Transverse colon (tissue), 4 donors: ENCODE measurements at regions not wholly inside any gene's neighbourhood (a gene's known extent, or its start where the extent isn't known, plus 50 kb on each side); places are given as distances from the start of the nearest gene placed in this dataset.

Source experiments
- DNase-seq: peaks from one replicate; pipeline ENCODE4 v3.0.0-alpha.2; 2019
- H3K27ac ChIP-seq, 4 donors: fragments of 200-600 bp; sonication (generic); 2 replicates each; pipeline ENCODE4 v1.5.1; 2016 to 2018; ENCODE audit warnings: inconsistent platforms in 4 of 4
- H3K27me3 ChIP-seq: fragments of 200-600 bp; sonication (generic); 2 replicates; pipeline ENCODE4 v1.5.1; 2017; ENCODE audit warnings: inconsistent platforms
- H3K36me3 ChIP-seq, 4 donors: fragments of 200-600 bp; sonication (generic); 2 replicates each; pipeline ENCODE4 v1.5.1; 2017 to 2019; ENCODE audit warnings: inconsistent platforms in 4 of 4
- H3K4me1 ChIP-seq, 4 donors: fragments of 200-600 bp; sonication (generic); 2 replicates each; pipeline ENCODE4 v1.5.1; 2017 to 2020; ENCODE audit warnings: inconsistent platforms in 4 of 4
- H3K4me3 ChIP-seq, 4 donors: fragments of 200-600 bp; sonication (generic); 1 replicate in 1 of 4; 2 replicates in 3 of 4; pipeline versions ENCODE4 v1.5.1 to v1.6.1; 2017 to 2019; ENCODE audit warnings: inconsistent platforms in 4 of 4
- H3K9me3 ChIP-seq, 2 donors: fragments of 200-600 bp; sonication (generic); 2 replicates each; pipeline ENCODE4 v1.5.1; 2017 to 2019; ENCODE audit warnings: inconsistent platforms in 2 of 2
- CTCF ChIP-seq, 5 experiments: fragments of 200-600 bp in 3 of 5; fragments of 450-650 bp in 2 of 5; sonication (generic) in 3 of 5; IDR thresholded peaks; 1 replicate in 2 of 5; 2 replicates in 3 of 5; pipeline ENCODE4 v1.5.1; 2016 to 2017; ENCODE audit warnings: antibody characterized with exemption in 5 of 5, inconsistent platforms in 3 of 5, mild to moderate bottlenecking in 2 of 5, moderate library complexity in 1 of 5
- EP300 ChIP-seq: sonication (generic); formaldehyde crosslinking; IDR thresholded peaks from one replicate; pipeline ENCODE4 v1.6.1; 2017; ENCODE audit warnings: antibody characterized with exemption, low read depth
- POLR2A ChIP-seq: fragments of 450-650 bp; IDR thresholded peaks from one replicate; pipeline ENCODE4 v1.6.1; 2016; ENCODE audit warnings: antibody characterized with exemption, mild to moderate bottlenecking, moderate library complexity
- POLR2AphosphoS5 ChIP-seq, 3 donors: sonication (generic); formaldehyde crosslinking; IDR thresholded peaks; one replicate each; pipeline ENCODE4 v1.6.1; 2016; ENCODE audit warnings: antibody characterized with exemption in 3 of 3
- WGBS, 2 donors: methylation state at CpG; one replicate each; pipeline ENCODE4 v1.1.5; 2018; ENCODE audit warnings: low coverage in 1 of 2; 5-methylcytosine and 5-hydroxymethylcytosine counted together
- in situ Hi-C, 4 donors: fragments of 200-750 bp; cut with MboI; loops; one replicate each; pipeline versions ENCODE4 v1.15.0 to v1.15.1; 2017; ENCODE audit warnings: low sequenced_read_pairs in 3 of 4, low pct_ligation_motif_present in 1 of 4, low pct_unique_long_range_greater_than_20kb in 1 of 4
- intact Hi-C: fragments of 100-400 bp; cut with DNase I; formaldehyde crosslinking; loops from one replicate; pipeline ENCODE4 v1.15.1; 2023; ENCODE audit warnings: low total_unique reads

- no peak for DNase-seq
- no peaks in the 10 kb centered on the region for H3K36me3 ChIP-seq
- no peak overlapping the region for H3K4me3 ChIP-seq
- H3K27me3 ChIP-seq: no peaks in the 10 kb centered on the region
- H3K4me1 ChIP-seq: no peaks in the 10 kb centered on the region
- intact Hi-C loops (no loop called here), in situ Hi-C loops (no loop called here)
- H3K27ac ChIP-seq: no peak overlapping the region
- TF ChIP-seq POLR2AphosphoS5 (IDR thresholded peaks at IDR 0.05): no peak
- TF ChIP-seq CTCF (IDR thresholded peaks at IDR 0.05): no peak
- no peak for TF ChIP-seq POLR2A
- no peak for TF ChIP-seq EP300
- no peaks in the 10 kb centered on the region for H3K9me3 ChIP-seq
Observed at GRCh38 chr5:110194191-110194590, 504.5 kb downstream of the MAN2A1 start.

- TF ChIP-seq EP300 (no peak), POLR2A (no peak), POLR2AphosphoS5 (IDR thresholded peaks at IDR 0.05) (no peak), CTCF (IDR thresholded peaks at IDR 0.05) (no peak)
- in situ Hi-C loops (no loop called here), intact Hi-C loops (no loop called here)
- DNase-seq: no peak
- no peak overlapping the region for H3K27ac ChIP-seq
- 94% methylated on average over 1 of the region's 1 CpG; no CpG with 5 or more reads in 1 of the 2 donors for WGBS, 2 donors
- H3K27me3 ChIP-seq: no peaks in the 10 kb centered on the region
- no peak overlapping the region for H3K4me3 ChIP-seq
- H3K9me3 ChIP-seq: peaks cover 0 to 3% of the 10 kb centered on the region in 2 donors
- no peaks in the 10 kb centered on the region for H3K36me3 ChIP-seq
- no peaks in the 10 kb centered on the region for H3K4me1 ChIP-seq
Observed at GRCh38 chr5:110195288-110195687, 505.6 kb downstream of the MAN2A1 start.

- TF ChIP-seq POLR2AphosphoS5 (IDR thresholded peaks at IDR 0.05): no peak
- no peak for TF ChIP-seq CTCF (IDR thresholded peaks at IDR 0.05)
- no peak for TF ChIP-seq EP300
- TF ChIP-seq POLR2A: no peak
- whole genome bisulfite sequencing, 2 donors: 43 to 72% methylated on average over 1 of the region's 1 CpG
- in situ Hi-C loops: no loop called here
Observed at GRCh38 chr5:110201791-110202190, 512.1 kb downstream of the MAN2A1 start.

GRCh38 chr5:110203661-110204060 lies 513.9 kb downstream of the MAN2A1 start:
- H3K36me3 ChIP-seq: no peaks in the 10 kb centered on the region
- TF ChIP-seq CTCF (IDR thresholded peaks at IDR 0.05) (no peak), POLR2AphosphoS5 (IDR thresholded peaks at IDR 0.05) (no peak), POLR2A (no peak), EP300 (no peak)
- H3K4me3 ChIP-seq: no peak overlapping the region
- H3K4me1 ChIP-seq: no peaks in the 10 kb centered on the region
- H3K27me3 ChIP-seq: no peaks in the 10 kb centered on the region
- DNase-seq: no peak
- H3K9me3 ChIP-seq: peaks cover 0 to 3% of the 10 kb centered on the region in 2 donors
- H3K27ac ChIP-seq: no peak overlapping the region
- intact Hi-C loops (no loop called here), in situ Hi-C loops (no loop called here)

More at GRCh38 chr5:110201791-110202190, 512.1 kb downstream of the MAN2A1 start:
- no peak for DNase-seq
- H3K27me3 ChIP-seq: no peaks in the 10 kb centered on the region
- H3K4me1 ChIP-seq: no peaks in the 10 kb centered on the region
- peaks cover 0 to 3% of the 10 kb centered on the region in 2 donors for H3K9me3 ChIP-seq
- no peak overlapping the region for H3K4me3 ChIP-seq
- no peaks in the 10 kb centered on the region for H3K36me3 ChIP-seq
- intact Hi-C loops: no loop called here
- no peak overlapping the region for H3K27ac ChIP-seq
